HepG2 (cell line): ENCODE measurements at regions not wholly inside any gene's neighbourhood (a gene's known extent, or its start where the extent isn't known, plus 50 kb on each side); places are given as distances from the start of the nearest gene placed in this dataset.
"Not testable (repeated sequence)": the region's sequence is repeated elsewhere in the genome, so short reads cannot be mapped to it uniquely, and the experiment has no call there.

Experiments used
- ATAC-seq: fragments of 200-7000 bp; cut with Tn5 transposase; 3 replicates; pipeline ENCODE4 v1.9.1; 2020; ENCODE audit warnings: mild to moderate bottlenecking, moderate library complexity
- BruUV-seq: library from RNA; stranded (reverse); fragments of 400-500 nt; replicated peaks from 2 replicates; lab custom pipeline; 2021; lab: Mats Ljungman, UMichigan
- CTCF ChIA-PET: fragments of 300-600 bp; formaldehyde crosslinking; extraction: SDS; loops from one replicate; lab custom pipeline; 2021; ENCODE audit warnings: low total read pairs, inconsistent platforms, low intra/inter-chr PET ratio; lab: Yijun Ruan, JAX
- POLR2A ChIA-PET: fragments of 350-600 bp; sonication (Branson Sonifier 250); formaldehyde crosslinking; loops from one replicate; lab custom pipeline; 2020; ENCODE audit warnings: antibody characterized with exemption, inconsistent platforms; lab: Yijun Ruan, JAX
- DNase-seq: peaks from one replicate; pipeline ENCODE4 v3.0.0-alpha.2; 2015; ENCODE audit warnings: low spot score
- FAIRE-seq: peaks from 3 replicates; lab custom pipeline; 2011; peaks lifted over from hg19 to GRCh38; lab: Jason Lieb, UNC
- H2AFZ ChIP-seq: one replicate; pipeline ENCODE4 v1.6.1; 2011; ENCODE audit warnings: low read length, inconsistent platforms
- H3K27ac ChIP-seq: fragments of 300-600 bp; 3 replicates; pipeline ENCODE4 v1.8.0; 2011; ENCODE audit warnings: mixed run types, mild to moderate bottlenecking, mixed read lengths, low read length, inconsistent platforms; ENCODE audit not compliant: insufficient read depth; ENCODE audit errors: extremely low read length
- H3K27me3 ChIP-seq, 2 experiments: fragments of 200-600 bp in 1 of 2; 2 replicates in 1 of 2; 3 replicates in 1 of 2; pipeline versions ENCODE4 v1.6.0 to v1.8.0; 2011; ENCODE audit warnings: low read length in 2 of 2, mild to moderate bottlenecking in 2 of 2, moderate library complexity in 2 of 2, inconsistent platforms in 1 of 2; ENCODE audit not compliant: insufficient read depth in 2 of 2, control insufficient read depth in 1 of 2
- H3K36me3 ChIP-seq, 2 experiments: fragments of 200-600 bp in 1 of 2; replicated peaks in 1 of 2; 2 replicates in 1 of 2; 3 replicates in 1 of 2; pipeline versions ENCODE4 v1.5.1 to v1.8.0; 2011; ENCODE audit warnings: low read length in 2 of 2, inconsistent platforms in 1 of 2; ENCODE audit not compliant: insufficient read depth in 2 of 2, control insufficient read depth in 1 of 2
- H3K4me1 ChIP-seq: 2 replicates; pipeline ENCODE4 v1.5.1; 2012; ENCODE audit warnings: low read length, inconsistent platforms; ENCODE audit not compliant: insufficient read depth
- H3K4me2 ChIP-seq: 2 replicates; pipeline ENCODE4 v1.6.0; 2011; ENCODE audit warnings: low read depth, low read length, inconsistent platforms
- H3K4me3 ChIP-seq, 3 experiments: fragments of 200-600 bp in 1 of 3; sonication (generic), shearing (Covaris generic) in 1 of 3; replicated peaks in 1 of 3; 2 replicates each; pipeline ENCODE4 v1.5.1; 2011 to 2016; ENCODE audit warnings: low read length in 3 of 3, inconsistent platforms in 2 of 3, low read depth in 2 of 3, mild to moderate bottlenecking in 2 of 3, control low read depth in 1 of 3, mixed read lengths in 1 of 3; ENCODE audit not compliant: insufficient read depth in 1 of 3
- H3K79me2 ChIP-seq: one replicate; pipeline ENCODE4 v1.6.1; 2011; ENCODE audit warnings: low read length, inconsistent platforms; ENCODE audit not compliant: insufficient read depth
- H3K9ac ChIP-seq: 2 replicates; pipeline ENCODE4 v1.6.0; 2011; ENCODE audit warnings: mild to moderate bottlenecking, low read depth, low read length, inconsistent platforms; ENCODE audit not compliant: insufficient read depth
- H3K9me3 ChIP-seq: 2 replicates; pipeline ENCODE4 v1.5.1; 2012; ENCODE audit warnings: mild to moderate bottlenecking, low read length
- H4K20me1 ChIP-seq: 2 replicates; pipeline ENCODE4 v1.6.0; 2011; ENCODE audit warnings: inconsistent platforms, mild to moderate bottlenecking, low read length, moderate library complexity; ENCODE audit not compliant: insufficient read depth
- ERF ChIP-seq: IDR thresholded peaks from 2 replicates; pipeline ENCODE4 v1.6.1; 2018; ENCODE audit warnings: missing biosample characterization, missing genetic modification reagents
- IRF2 ChIP-seq: IDR thresholded peaks from 2 replicates; pipeline ENCODE4 v1.6.1; 2018; ENCODE audit warnings: missing genetic modification reagents, missing compliant biosample characterization
- MIER2 ChIP-seq: IDR thresholded peaks from 2 replicates; pipeline ENCODE4 v1.6.1; 2016; ENCODE audit warnings: missing biosample characterization, missing genetic modification reagents
- NAIF1 ChIP-seq: sonication (generic); formaldehyde crosslinking; IDR thresholded peaks from 2 replicates; pipeline ENCODE4 v1.5.0; 2020; ENCODE audit warnings: mild to moderate bottlenecking, missing genetic modification reagents, borderline replicate concordance
- RBM39 ChIP-seq: fragments of 200-400 bp; formaldehyde crosslinking; IDR thresholded peaks from one replicate; pipeline ENCODE4 v1.6.1; 2018; ENCODE audit warnings: antibody characterized with exemption, mild to moderate bottlenecking, low read depth, low read length; ENCODE audit not compliant: poor library complexity, severe bottlenecking
- SMAD9 ChIP-seq: sonication (generic); formaldehyde crosslinking; IDR thresholded peaks from 2 replicates; pipeline ENCODE4 v1.5.1; 2020; ENCODE audit warnings: mild to moderate bottlenecking, missing genetic modification reagents
- ZNF331 ChIP-seq: sonication (generic); formaldehyde crosslinking; IDR thresholded peaks from 2 replicates; pipeline ENCODE4 v1.4.0; 2020; ENCODE audit warnings: missing genetic modification reagents
- ZNF496 ChIP-seq: sonication (generic); formaldehyde crosslinking; IDR thresholded peaks from 2 replicates; pipeline ENCODE4 v1.8.1; 2023; ENCODE audit warnings: mild to moderate bottlenecking, moderate library complexity, missing genetic modification reagents; ENCODE audit not compliant: insufficient replicate concordance
- ZNF781 ChIP-seq: sonication (generic); formaldehyde crosslinking; IDR thresholded peaks from 2 replicates; pipeline ENCODE4 v1.5.1; 2020; ENCODE audit warnings: borderline replicate concordance, mild to moderate bottlenecking, missing genetic modification reagents; ENCODE audit errors: not compliant biosample characterization
- ZNF878 ChIP-seq: sonication (generic); formaldehyde crosslinking; IDR thresholded peaks from 2 replicates; pipeline ENCODE4 v1.8.1; 2023; ENCODE audit warnings: mild to moderate bottlenecking, missing genetic modification reagents, moderate library complexity
- WGBS: methylation state at CpG from one replicate; pipeline ENCODE4 v1.1.6; 2017; ENCODE audit warnings: low lambda C conversion rate; 5-methylcytosine and 5-hydroxymethylcytosine counted together
- in situ Hi-C: cut with HindIII; loops from 2 replicates; pipeline ENCODE4 v1.10.0; 2017; ENCODE audit warnings: low pct_unique_long_range_greater_than_20kb; ENCODE audit not compliant: extremely low pct_ligation_motif_present
- intact Hi-C: fragments of 100-400 bp; cut with micrococcal nuclease; formaldehyde crosslinking; loops from one replicate; pipeline ENCODE4 v1.10.0; 2022; ENCODE audit not compliant: unreplicated experiment
- TF ChIP-seq, protein P1 (sequence below): sonication (generic); formaldehyde crosslinking; IDR thresholded peaks from 2 replicates; pipeline ENCODE4 v1.4.0; 2020; ENCODE audit warnings: mild to moderate bottlenecking, missing genetic modification reagents, borderline replicate concordance
- TF ChIP-seq, protein P2 (sequence below): sonication (generic); formaldehyde crosslinking; IDR thresholded peaks from 2 replicates; pipeline ENCODE4 v1.8.1; 2023; ENCODE audit warnings: mild to moderate bottlenecking, inconsistent platforms, moderate library complexity, missing genetic modification reagents, borderline replicate concordance
- TF ChIP-seq, protein P3 (sequence below): IDR thresholded peaks from 2 replicates; pipeline ENCODE4 v1.6.1; 2012; ENCODE audit warnings: low read depth, low read length, improper control_type of control experiment

DNA sequence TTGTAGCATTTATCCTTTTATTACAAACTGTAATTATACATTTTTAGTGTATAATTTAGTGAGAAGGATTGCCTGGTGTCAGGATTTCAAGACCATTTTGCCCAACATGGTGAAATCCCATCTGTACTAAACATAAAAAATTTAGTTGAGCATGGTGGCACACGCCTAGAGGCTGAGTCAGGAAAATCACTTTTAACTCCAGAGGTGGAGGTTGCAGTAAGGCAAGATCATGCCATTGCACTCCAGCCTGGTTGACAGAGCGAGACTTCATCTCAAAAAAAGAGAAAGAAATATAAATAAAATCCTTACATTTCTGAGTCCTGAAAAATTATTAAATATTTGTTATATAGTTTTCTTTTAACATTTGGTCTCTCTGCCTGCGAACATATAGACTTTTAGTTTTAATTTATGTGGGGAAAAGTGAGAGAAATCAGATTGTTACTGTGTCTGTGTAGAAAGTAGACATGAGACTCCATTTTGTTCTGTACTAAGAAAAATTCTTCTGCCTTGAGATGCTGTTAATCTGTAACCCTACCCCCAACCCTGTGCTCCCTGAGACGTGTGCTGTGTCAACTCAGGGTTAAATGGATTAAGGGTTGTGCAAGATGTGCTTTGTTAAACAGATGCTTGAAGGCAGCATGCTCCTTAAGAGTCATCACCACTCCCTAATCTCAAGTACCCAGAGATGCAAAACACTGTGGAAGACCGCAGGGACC is 99.5 kb downstream of the ZNF737 start:
- H3K4me2 ChIP-seq, H3K27me3 ChIP-seq, H3K79me2 ChIP-seq, POLR2A ChIA-PET, H3K27ac ChIP-seq, H3K9ac ChIP-seq, in situ Hi-C loops, BruUV-seq, intact Hi-C loops, H3K36me3 ChIP-seq, CTCF ChIA-PET, ATAC-seq, H4K20me1 ChIP-seq, H3K4me1 ChIP-seq, H2AFZ ChIP-seq, H3K4me3 ChIP-seq, DNase-seq, FAIRE-seq: not testable (repeated sequence)
- 4% methylated on average over 4 of the region's 5 CpGs for WGBS
- peaks cover 44% of the 10 kb centered on the region for H3K9me3 ChIP-seq

DNA sequence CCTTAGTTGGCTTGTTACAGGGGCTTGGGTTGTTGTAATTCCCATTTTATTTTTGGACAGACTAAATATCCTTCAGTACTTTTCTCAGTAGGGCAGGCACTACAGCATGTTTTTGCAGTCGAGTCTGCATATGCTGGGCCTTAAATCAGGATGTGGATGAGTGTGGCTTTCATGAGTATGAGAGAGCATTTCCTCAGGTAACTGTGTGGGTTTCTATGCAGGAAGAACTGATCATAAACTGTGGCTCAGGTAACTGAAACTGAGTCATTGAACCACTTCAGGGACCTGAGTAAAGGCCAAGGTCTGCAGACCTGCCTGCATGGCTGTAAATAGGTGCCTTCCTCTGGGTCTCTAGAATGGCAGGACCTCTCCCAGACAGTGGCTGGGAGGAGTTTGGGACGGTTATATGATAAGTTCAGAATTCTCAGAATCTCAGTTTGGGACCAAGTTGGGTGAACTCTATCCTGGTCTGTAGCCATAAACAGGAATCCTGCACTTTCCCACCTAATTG is 112.1 kb downstream of the ZNF737 start:
- H2AFZ ChIP-seq = no peak overlapping the region
- no peak for ATAC-seq
- no peaks in the 10 kb centered on the region for H3K79me2 ChIP-seq
- no peak overlapping the region for H3K9ac ChIP-seq
- intact Hi-C loops = no loop called here
- no peaks in the 10 kb centered on the region for H3K4me1 ChIP-seq
- ChIA-PET CTCF (no interaction called here), POLR2A (no interaction called here)
- no TSS peak for BruUV-seq
- H3K36me3 ChIP-seq = no peaks in the 10 kb centered on the region
- H3K4me2 ChIP-seq = no peak overlapping the region
- FAIRE-seq = no peak
- WGBS = 0% methylated on average over 1 of the region's 2 CpGs
- peaks cover 59% of the 10 kb centered on the region for H3K9me3 ChIP-seq
- H4K20me1 ChIP-seq = no peaks in the 10 kb centered on the region
- H3K4me3 ChIP-seq = no peak overlapping the region
- H3K27ac ChIP-seq = no peak overlapping the region
- H3K27me3 ChIP-seq = no peaks in the 10 kb centered on the region
- in situ Hi-C loops = no loop called here
- DNase-seq = no peak
- TF ChIP-seq ZNF878 (no peak), IRF2 (no peak), NAIF1 (CRISPR knock-in tag) (no peak), ZNF331 (CRISPR knock-in tag) (no peak), ERF (no peak), SMAD9 (CRISPR knock-in tag) (no peak), ZNF496 (no peak), RBM39 (no peak), ZNF781 (no peak), MIER2 (CRISPR knock-in tag) (no peak)
- TF ChIP-seq, protein P1, sequence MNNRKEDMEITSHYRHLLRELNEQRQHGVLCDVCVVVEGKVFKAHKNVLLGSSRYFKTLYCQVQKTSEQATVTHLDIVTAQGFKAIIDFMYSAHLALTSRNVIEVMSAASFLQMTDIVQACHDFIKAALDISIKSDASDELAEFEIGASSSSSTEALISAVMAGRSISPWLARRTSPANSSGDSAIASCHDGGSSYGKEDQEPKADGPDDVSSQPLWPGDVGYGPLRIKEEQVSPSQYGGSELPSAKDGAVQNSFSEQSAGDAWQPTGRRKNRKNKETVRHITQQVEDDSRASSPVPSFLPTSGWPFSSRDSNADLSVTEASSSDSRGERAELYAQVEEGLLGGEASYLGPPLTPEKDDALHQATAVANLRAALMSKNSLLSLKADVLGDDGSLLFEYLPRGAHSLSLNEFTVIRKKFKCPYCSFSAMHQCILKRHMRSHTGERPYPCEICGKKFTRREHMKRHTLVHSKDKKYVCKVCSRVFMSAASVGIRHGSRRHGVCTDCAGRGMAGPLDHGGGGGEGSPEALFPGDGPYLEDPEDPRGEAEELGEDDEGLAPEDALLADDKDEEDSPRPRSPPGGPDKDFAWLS = no peak
- TF ChIP-seq, protein P2, sequence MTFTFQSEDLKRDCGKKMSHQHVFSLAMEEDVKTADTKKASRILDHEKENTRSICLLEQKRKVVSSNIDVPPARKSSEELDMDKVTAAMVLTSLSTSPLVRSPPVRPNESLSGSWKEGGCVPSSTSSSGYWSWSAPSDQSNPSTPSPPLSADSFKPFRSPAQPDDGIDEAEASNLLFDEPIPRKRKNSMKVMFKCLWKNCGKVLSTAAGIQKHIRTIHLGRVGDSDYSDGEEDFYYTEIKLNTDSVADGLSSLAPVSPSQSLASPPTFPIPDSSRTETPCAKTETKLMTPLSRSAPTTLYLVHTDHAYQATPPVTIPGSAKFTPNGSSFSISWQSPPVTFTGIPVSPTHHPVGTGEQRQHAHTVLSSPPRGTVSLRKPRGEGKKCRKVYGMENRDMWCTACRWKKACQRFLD = no peak
- TF ChIP-seq, protein P3, sequence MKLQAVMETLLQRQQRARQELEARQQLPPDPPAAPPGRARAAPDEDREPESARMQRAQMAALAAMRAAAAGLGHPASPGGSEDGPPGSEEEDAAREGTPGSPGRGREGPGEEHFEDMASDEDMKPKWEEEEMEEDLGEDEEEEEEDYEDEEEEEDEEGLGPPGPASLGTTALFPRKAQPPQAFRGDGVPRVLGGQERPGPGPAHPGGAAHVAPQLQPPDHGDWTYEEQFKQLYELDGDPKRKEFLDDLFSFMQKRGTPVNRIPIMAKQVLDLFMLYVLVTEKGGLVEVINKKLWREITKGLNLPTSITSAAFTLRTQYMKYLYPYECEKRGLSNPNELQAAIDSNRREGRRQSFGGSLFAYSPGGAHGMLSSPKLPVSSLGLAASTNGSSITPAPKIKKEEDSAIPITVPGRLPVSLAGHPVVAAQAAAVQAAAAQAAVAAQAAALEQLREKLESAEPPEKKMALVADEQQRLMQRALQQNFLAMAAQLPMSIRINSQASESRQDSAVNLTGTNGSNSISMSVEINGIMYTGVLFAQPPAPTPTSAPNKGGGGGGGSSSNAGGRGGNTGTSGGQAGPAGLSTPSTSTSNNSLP = no peak
